HFFc6 (cell line): ENCODE measurements at regions not wholly inside any gene's neighbourhood (a gene's known extent, or its start where the extent isn't known, plus 50 kb on each side); places are given as distances from the start of the nearest gene placed in this dataset.

Experiments used
- DNase-seq: peaks from one replicate; pipeline ENCODE4 v3.0.0-alpha.2; 2018
- H3K27ac Mint-ChIP-seq: 2 replicates; pipeline ENCODE4 v1.8.0; 2020; ENCODE audit warnings: mild to moderate bottlenecking, mixed read lengths
- H3K27me3 Mint-ChIP-seq: 2 replicates; pipeline ENCODE4 v1.8.0; 2021; ENCODE audit warnings: mild to moderate bottlenecking, moderate library complexity, mixed read lengths; ENCODE audit not compliant: insufficient read depth
- H3K36me3 Mint-ChIP-seq: 2 replicates; pipeline ENCODE4 v1.8.0; 2021; ENCODE audit warnings: low read depth, mixed read lengths
- H3K4me1 Mint-ChIP-seq: 2 replicates; pipeline ENCODE4 v1.8.0; 2020; ENCODE audit warnings: low read depth, mixed read lengths
- H3K4me3 Mint-ChIP-seq: 2 replicates; pipeline ENCODE4 v1.8.0; 2020; ENCODE audit warnings: mild to moderate bottlenecking, moderate library complexity, mixed read lengths
- H3K9me3 Mint-ChIP-seq: 2 replicates; pipeline ENCODE4 v1.8.0; 2020; ENCODE audit warnings: mild to moderate bottlenecking, mixed read lengths
- TF ChIP-seq, protein P1 (sequence below): fragments of 200-600 bp; sonication (generic); IDR thresholded peaks from 2 replicates; pipeline ENCODE4 v1.5.0; 2021; ENCODE audit warnings: antibody characterized with exemption, mild to moderate bottlenecking

DNA sequence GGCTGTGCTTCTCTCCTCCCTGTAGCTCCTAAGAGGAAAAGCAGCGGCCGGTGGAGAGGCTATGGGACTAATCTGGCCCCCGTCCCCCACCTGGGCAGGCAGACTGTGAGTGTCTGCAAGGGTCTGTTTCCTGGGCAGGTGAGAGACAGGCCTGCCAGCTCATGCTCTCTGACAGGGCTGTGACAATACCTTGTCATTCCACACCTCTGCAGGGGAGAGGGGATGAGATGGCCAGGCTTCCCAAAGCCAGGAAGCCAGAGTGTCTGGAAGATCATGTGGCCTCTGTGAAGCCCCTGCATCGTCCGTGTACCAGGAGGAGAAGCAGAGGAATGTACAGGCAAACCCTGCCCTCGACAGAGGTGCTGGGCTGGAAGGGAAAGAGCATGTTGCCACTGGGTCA lies 142.5 kb upstream of the GATA6 start:
- H3K9me3 Mint-ChIP-seq: no peaks in the 10 kb centered on the region
- H3K36me3 Mint-ChIP-seq: peaks cover 6% of the 10 kb centered on the region; the same call in 1 of the 2 replicates
- TF ChIP-seq, protein P1, sequence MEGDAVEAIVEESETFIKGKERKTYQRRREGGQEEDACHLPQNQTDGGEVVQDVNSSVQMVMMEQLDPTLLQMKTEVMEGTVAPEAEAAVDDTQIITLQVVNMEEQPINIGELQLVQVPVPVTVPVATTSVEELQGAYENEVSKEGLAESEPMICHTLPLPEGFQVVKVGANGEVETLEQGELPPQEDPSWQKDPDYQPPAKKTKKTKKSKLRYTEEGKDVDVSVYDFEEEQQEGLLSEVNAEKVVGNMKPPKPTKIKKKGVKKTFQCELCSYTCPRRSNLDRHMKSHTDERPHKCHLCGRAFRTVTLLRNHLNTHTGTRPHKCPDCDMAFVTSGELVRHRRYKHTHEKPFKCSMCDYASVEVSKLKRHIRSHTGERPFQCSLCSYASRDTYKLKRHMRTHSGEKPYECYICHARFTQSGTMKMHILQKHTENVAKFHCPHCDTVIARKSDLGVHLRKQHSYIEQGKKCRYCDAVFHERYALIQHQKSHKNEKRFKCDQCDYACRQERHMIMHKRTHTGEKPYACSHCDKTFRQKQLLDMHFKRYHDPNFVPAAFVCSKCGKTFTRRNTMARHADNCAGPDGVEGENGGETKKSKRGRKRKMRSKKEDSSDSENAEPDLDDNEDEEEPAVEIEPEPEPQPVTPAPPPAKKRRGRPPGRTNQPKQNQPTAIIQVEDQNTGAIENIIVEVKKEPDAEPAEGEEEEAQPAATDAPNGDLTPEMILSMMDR: no peak
- peaks cover 5% of the 10 kb centered on the region for H3K4me1 Mint-ChIP-seq
- no peak for DNase-seq
- H3K27ac Mint-ChIP-seq: no peak overlapping the region
- H3K4me3 Mint-ChIP-seq: no peak overlapping the region
- H3K27me3 Mint-ChIP-seq: peaks cover 23% of the 10 kb centered on the region

DNA sequence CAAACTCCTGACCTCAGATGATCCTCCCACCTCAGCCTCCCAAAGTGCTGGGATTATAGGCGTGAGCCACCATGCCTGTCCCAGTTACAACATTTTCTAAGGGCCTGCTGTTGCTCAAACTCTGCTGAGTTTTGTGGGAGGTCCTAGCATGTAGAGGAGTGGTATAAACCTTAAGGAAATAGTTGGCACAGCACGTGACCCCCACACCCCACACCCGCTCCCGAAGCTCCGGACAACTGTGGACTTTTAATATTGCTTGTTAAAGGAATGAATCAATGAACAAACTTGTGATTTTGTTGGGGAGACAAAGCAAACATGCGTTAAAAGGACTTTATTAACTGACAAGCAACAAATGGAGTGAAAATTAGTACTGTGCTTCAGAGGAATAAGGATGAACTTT lies 137.8 kb upstream of the GATA6 start:
- Mint-ChIP-seq H3K4me1 (peaks cover 17% of the 10 kb centered on the region), H3K27ac (no peak overlapping the region), H3K36me3 (peaks cover 6% of the 10 kb centered on the region; the same call in 1 of the 2 replicates), H3K9me3 (no peaks in the 10 kb centered on the region), H3K4me3 (peak overlapping the region; percentile 20; the same call in 1 of the 2 replicates), H3K27me3 (peaks cover 23% of the 10 kb centered on the region)
- TF ChIP-seq, protein P1: no peak
- DNase-seq: no peak

DNA sequence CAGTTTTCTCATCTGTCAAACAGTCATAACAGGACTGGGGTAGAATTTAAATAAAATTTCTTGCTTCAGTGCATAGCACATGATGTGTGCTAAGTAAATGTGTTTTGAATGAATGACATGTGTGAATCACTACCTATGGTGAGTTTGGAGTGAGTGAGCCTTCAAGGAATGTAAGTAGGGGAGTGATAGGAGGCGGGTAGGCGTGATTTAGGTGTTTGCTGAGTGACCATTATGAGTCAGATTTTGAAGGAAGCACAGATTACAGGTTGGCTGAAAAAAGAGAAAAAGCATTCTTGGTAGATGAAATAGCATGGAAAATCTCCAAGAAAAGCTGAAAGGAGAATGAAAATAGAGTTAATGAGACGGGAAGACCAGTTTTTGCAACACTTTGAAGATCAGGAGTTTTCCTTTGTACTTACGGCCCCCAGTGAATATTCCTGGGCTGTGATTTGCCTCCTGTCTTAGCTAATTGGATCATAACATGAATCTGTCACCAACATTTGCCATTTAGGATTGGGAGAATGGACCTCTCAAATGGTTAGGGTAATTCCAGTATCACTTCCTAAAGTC lies 136.9 kb upstream of the GATA6 start:
- peak overlapping the region; percentile 23 for H3K4me3 Mint-ChIP-seq
- peaks cover 6% of the 10 kb centered on the region; the same call in 1 of the 2 replicates for H3K36me3 Mint-ChIP-seq
- peaks cover 17% of the 10 kb centered on the region for H3K4me1 Mint-ChIP-seq
- TF ChIP-seq, protein P1: no peak
- DNase-seq: peak; percentile 81
- peaks cover 27% of the 10 kb centered on the region for H3K27me3 Mint-ChIP-seq
- peak overlapping the region; percentile 2; the same call in 1 of the 2 replicates for H3K27ac Mint-ChIP-seq
- no peaks in the 10 kb centered on the region for H3K9me3 Mint-ChIP-seq

DNA sequence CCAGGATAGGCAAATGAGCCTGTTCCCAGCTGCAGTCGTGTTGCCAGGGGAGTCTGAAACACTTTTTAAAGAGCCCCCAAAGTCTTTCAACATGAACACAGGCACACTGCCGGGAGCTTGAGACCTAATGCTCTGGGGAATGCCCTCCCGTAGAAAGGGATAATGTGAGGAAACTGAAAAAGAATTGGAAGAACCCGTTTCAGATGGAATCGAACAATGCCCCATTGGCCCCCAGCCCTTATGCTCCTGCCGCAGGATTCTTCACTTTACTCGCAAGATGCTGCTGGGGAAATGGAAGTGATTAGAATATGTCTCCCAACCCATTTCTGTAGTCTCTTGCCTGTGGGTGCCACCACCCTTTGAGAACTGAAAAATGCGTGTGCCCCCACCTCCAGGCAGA lies 136.3 kb upstream of the GATA6 start:
- TF ChIP-seq, protein P1: no peak
- Mint-ChIP-seq H3K4me1 (peaks cover 17% of the 10 kb centered on the region), H3K36me3 (peaks cover 6% of the 10 kb centered on the region; the same call in 1 of the 2 replicates), H3K27ac (no peak overlapping the region), H3K4me3 (no peak overlapping the region), H3K27me3 (peaks cover 27% of the 10 kb centered on the region), H3K9me3 (no peaks in the 10 kb centered on the region)
- no peak for DNase-seq

DNA sequence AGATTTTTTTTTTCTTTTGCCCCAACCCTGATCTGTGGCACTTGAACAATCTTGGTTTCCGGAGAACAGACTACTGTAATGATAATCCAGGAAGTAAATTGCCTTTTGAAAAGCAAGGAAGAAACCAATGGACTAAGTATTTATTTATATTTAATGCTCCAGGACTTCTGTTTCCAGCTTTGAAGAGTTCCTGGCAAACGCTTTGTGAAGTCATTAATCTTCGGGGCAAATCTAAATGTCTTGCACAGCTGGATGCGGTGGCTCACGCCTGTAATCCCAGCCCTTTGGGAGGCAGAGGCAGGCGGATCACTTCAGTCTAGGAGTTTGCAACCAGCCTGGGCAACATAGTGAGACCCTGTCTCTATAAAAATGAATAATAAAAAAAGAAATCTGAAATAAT lies 135.1 kb upstream of the GATA6 start:
- no peak for DNase-seq
- TF ChIP-seq, protein P1: no peak

More for the DNA sequence above, 135.1 kb upstream of the GATA6 start:
- peaks cover 31% of the 10 kb centered on the region for H3K27me3 Mint-ChIP-seq
- H3K27ac Mint-ChIP-seq: no peak overlapping the region
- H3K9me3 Mint-ChIP-seq: no peaks in the 10 kb centered on the region
- peaks cover 6% of the 10 kb centered on the region; the same call in 1 of the 2 replicates for H3K36me3 Mint-ChIP-seq
- no peak overlapping the region for H3K4me3 Mint-ChIP-seq
- peaks cover 17% of the 10 kb centered on the region for H3K4me1 Mint-ChIP-seq
